ENCODE measurements at regions not wholly inside any gene's neighbourhood (a gene's known extent, or its start where the extent isn't known, plus 50 kb on each side); places are given as distances from the start of the nearest gene placed in this dataset.

- TF ChIP-seq, protein P1, sequence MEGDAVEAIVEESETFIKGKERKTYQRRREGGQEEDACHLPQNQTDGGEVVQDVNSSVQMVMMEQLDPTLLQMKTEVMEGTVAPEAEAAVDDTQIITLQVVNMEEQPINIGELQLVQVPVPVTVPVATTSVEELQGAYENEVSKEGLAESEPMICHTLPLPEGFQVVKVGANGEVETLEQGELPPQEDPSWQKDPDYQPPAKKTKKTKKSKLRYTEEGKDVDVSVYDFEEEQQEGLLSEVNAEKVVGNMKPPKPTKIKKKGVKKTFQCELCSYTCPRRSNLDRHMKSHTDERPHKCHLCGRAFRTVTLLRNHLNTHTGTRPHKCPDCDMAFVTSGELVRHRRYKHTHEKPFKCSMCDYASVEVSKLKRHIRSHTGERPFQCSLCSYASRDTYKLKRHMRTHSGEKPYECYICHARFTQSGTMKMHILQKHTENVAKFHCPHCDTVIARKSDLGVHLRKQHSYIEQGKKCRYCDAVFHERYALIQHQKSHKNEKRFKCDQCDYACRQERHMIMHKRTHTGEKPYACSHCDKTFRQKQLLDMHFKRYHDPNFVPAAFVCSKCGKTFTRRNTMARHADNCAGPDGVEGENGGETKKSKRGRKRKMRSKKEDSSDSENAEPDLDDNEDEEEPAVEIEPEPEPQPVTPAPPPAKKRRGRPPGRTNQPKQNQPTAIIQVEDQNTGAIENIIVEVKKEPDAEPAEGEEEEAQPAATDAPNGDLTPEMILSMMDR (IDR thresholded peaks at IDR 0.05) = no peak
- no peak for TF ChIP-seq POLR2AphosphoS5 (IDR thresholded peaks at IDR 0.05)
- TF ChIP-seq POLR2A (IDR thresholded peaks at IDR 0.05) = no peak
Measured at GRCh38 chr1:83115785-83116184, 883.1 kb downstream of the TTLL7 start.
